ENCODE measurements at regions not wholly inside any gene's neighbourhood (a gene's known extent, or its start where the extent isn't known, plus 50 kb on each side); places are given as distances from the start of the nearest gene placed in this dataset.

GRCh38 chr2:129876541-129876940 is 102.9 kb upstream of the RAB6C start:
- 58% methylated on average over 7 of the region's 7 CpGs for WGBS
- H3K4me3 ChIP-seq: peak overlapping the region; percentile 52 to 68
- DNase-seq (ENCODE audit: low spot score): no peak
- H3K27ac ChIP-seq: peak overlapping the region; percentile 65 to 74
- H3K9me3 ChIP-seq: no peaks in the 10 kb centered on the region
- intact Hi-C loops (cut with DNase I): no loop called here
- no peaks in the 10 kb centered on the region for H3K36me3 ChIP-seq
- no peaks in the 10 kb centered on the region for H3K4me1 ChIP-seq (replicated peaks)
- TF ChIP-seq POLR2A (IDR thresholded peaks at IDR 0.05) (no peak), POLR2AphosphoS5 (IDR thresholded peaks at IDR 0.05) (no peak)
- TF ChIP-seq, protein P1, sequence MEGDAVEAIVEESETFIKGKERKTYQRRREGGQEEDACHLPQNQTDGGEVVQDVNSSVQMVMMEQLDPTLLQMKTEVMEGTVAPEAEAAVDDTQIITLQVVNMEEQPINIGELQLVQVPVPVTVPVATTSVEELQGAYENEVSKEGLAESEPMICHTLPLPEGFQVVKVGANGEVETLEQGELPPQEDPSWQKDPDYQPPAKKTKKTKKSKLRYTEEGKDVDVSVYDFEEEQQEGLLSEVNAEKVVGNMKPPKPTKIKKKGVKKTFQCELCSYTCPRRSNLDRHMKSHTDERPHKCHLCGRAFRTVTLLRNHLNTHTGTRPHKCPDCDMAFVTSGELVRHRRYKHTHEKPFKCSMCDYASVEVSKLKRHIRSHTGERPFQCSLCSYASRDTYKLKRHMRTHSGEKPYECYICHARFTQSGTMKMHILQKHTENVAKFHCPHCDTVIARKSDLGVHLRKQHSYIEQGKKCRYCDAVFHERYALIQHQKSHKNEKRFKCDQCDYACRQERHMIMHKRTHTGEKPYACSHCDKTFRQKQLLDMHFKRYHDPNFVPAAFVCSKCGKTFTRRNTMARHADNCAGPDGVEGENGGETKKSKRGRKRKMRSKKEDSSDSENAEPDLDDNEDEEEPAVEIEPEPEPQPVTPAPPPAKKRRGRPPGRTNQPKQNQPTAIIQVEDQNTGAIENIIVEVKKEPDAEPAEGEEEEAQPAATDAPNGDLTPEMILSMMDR (IDR thresholded peaks at IDR 0.05): no peak
- no peaks in the 10 kb centered on the region for H3K27me3 ChIP-seq (replicated peaks; ENCODE audit: insufficient read depth)

DNA sequence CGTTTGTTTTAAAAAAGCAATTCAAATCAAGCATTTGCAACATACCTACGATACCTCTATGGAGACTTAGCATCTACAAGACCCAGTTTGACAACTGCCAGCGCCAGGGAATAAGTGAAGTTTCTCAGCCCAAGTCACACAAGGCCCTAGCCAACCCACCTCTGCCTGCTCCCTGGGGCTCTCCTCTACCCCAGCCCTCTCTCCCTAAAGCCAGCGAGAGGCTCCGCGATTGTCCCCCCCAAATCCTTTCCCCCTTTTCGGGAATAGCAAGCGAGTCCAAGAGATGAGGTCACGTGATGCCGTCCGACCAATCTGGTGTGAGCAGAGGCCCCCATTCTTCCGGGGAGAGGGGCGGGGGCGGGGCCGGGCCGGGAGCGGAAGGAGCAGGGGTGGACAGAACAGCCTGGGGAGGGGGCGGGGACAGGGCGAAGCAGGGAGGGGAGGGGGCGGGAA is 102.2 kb upstream of the RAB6C start:
- H3K27me3 ChIP-seq (replicated peaks; ENCODE audit: insufficient read depth): no peaks in the 10 kb centered on the region
- TF ChIP-seq, protein P1 (IDR thresholded peaks at IDR 0.05): no peak
- peak; percentile 26 for TF ChIP-seq POLR2AphosphoS5 (IDR thresholded peaks at IDR 0.05)

DNA sequence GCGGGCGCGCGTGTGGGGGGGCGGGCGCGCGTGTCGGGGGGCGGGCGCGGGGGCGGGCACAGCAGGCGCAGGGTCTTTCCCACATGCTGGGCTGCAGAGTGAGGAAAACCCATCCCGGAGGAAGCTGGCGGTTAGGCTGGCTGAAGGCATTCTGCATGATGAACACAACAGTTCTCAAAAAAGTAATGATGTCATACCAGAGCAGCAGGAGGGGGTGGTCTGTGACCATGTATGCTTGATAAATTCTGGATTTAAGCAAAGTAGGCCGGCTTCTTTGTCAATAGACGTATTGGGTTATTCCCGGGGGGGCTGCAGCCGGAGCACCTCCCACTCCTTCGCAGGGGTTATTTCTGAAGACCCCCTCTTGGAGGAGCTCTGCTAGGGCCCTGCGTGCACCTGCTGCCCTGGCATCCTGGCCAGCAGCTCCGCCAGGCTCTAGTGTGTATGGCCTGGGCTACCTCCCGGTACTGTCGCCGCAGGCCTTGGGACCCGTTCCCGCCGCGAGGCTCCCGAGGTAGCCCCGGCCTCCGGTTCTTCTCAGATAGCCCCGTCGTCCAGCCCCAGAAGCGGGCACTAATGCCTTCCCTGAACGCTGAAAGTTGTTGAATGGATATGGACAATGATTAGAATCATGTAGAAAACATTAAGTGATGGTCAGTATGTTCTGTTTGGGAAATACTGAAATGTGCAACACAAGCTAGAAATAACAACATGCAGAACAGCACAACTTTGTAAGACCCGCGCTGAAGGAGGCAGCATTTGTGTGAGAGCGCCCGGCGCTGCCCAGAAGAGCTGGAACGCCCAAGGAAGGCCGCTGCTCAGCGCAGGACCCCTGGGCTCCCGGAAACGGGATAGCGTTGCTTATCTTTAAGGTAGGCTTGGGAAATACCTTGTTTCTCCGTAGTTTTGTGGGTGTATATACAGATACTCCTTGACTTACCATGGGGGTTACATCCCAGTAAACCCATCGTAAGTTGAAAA is 101.4 kb upstream of the RAB6C start:
- Histone ChIP-seq H3K27ac (peak overlapping the region; percentile 55 to 64), H3K4me3 (peak overlapping the region; percentile 52 to 68), H3K9me3 (no peaks in the 10 kb centered on the region), H3K4me1 (replicated peaks) (no peaks in the 10 kb centered on the region), H3K36me3 (no peaks in the 10 kb centered on the region), H3K27me3 (replicated peaks; ENCODE audit: insufficient read depth) (no peaks in the 10 kb centered on the region)
- TF ChIP-seq POLR2AphosphoS5 (IDR thresholded peaks at IDR 0.05): no peak
- TF ChIP-seq, protein P1 (IDR thresholded peaks at IDR 0.05): no peak
- TF ChIP-seq POLR2A (IDR thresholded peaks at IDR 0.05): no peak
- intact Hi-C loops (cut with DNase I): no loop called here
- DNase-seq (ENCODE audit: low spot score): no peak
- WGBS: 28% methylated on average over 44 of the region's 50 CpGs

More for the DNA sequence above, 102.2 kb upstream of the RAB6C start:
- intact Hi-C loops (cut with DNase I): no loop called here
- Histone ChIP-seq H3K36me3 (no peaks in the 10 kb centered on the region), H3K27ac (peak overlapping the region; percentile 65 to 74), H3K4me1 (replicated peaks) (no peaks in the 10 kb centered on the region), H3K4me3 (peak overlapping the region; percentile 52 to 68), H3K9me3 (no peaks in the 10 kb centered on the region)
- DNase-seq (ENCODE audit: low spot score): peak; percentile 92
- WGBS: under 1% methylated on average over 14 of the region's 20 CpGs

DNA sequence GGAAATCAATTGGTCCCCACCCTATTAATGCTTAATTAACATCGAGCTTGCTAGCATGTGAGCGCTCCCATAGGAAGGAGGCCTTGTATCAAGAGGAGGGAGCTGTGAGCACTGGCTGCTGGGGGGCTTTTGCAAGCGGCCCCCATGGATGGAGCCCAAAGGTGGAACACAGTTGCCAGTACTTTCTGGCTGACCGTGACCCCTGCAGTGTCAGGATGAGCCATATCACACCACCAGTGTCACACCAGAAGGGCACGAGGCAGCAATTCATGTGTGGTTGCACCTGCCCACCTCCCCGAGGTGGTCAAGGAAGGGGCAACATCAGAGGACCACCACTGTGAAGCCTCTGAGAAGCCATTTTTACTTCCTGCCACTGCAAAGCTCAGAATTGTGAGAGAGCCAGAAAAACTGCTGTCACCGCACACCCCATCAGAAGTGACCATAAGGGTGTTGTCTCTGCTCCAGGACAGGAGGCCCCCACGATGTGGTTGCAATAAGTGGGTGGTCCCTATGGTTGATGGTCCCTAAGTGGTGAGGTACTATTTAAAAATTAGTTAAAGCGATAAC is 99.8 kb upstream of the RAB6C start:
- no peaks in the 10 kb centered on the region for H3K27me3 ChIP-seq (replicated peaks; ENCODE audit: insufficient read depth)
- H3K4me1 ChIP-seq (replicated peaks): no peaks in the 10 kb centered on the region
- WGBS: 93% methylated on average over 9 of the region's 9 CpGs
- DNase-seq (ENCODE audit: low spot score): no peak
- no peak overlapping the region for H3K27ac ChIP-seq
- TF ChIP-seq POLR2AphosphoS5 (IDR thresholded peaks at IDR 0.05) (no peak), POLR2A (IDR thresholded peaks at IDR 0.05) (no peak)
- TF ChIP-seq, protein P1 (IDR thresholded peaks at IDR 0.05): no peak
- H3K4me3 ChIP-seq: no peak overlapping the region
- H3K36me3 ChIP-seq: no peaks in the 10 kb centered on the region
- intact Hi-C loops (cut with DNase I): no loop called here
- H3K9me3 ChIP-seq: no peaks in the 10 kb centered on the region

All from prostate gland (tissue), 2 donors.